ENCODE measurements at regions not wholly inside any gene's neighbourhood (a gene's known extent, or its start where the extent isn't known, plus 50 kb on each side); places are given as distances from the start of the nearest gene placed in this dataset.

DNA sequence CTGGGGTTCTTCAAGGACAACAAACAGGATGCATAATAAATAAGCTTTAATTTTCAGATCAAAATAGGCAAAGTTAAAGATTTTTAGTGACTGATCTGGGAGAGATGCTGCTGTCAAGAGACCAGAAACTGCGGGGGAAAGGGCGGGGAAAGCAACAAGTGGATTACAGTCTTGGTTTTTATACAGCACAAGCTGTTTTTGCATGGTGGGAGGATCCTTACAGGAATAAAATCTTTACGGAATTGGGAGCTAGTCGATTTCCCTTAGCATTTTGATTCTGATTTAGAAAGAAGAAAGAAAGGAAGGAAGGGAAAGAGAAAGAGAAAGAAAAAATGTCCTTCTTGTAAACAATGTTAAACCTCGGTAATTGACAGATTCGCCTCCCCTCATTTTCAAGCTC is 242.3 kb upstream of the SP8 start:
- H2BK20ac ChIP-seq (ENCODE audit: low read depth, low read length) = no peak overlapping the region
- H3K4me1 ChIP-seq (ENCODE audit: control insufficient read depth, insufficient read depth, low read length) = no peaks in the 10 kb centered on the region
- H3K27me3 ChIP-seq (ENCODE audit: control insufficient read depth, insufficient read depth, low read length) = no peaks in the 10 kb centered on the region
- no peak overlapping the region for H3K27ac ChIP-seq (ENCODE audit: insufficient read depth, low read length)
- no peak overlapping the region for H3K23ac ChIP-seq (ENCODE audit: low read depth, low read length)
- no peaks in the 10 kb centered on the region for H3K9me1 ChIP-seq (ENCODE audit: insufficient read depth, low read length)
- no TSS peak for BruUV-seq (replicated peaks)
- TF ChIP-seq RAD21 (IDR thresholded peaks at IDR 0.05; ENCODE audit: low read length) (no peak), CEBPB (IDR thresholded peaks at IDR 0.05; ENCODE audit: low read depth, low read length) (no peak), MXI1 (IDR thresholded peaks at IDR 0.05; ENCODE audit: borderline replicate concordance, low read depth, low read length) (no peak), MAFK (IDR thresholded peaks at IDR 0.05; ENCODE audit: low read depth, low read length) (no peak)
- no peak overlapping the region for H3K56ac ChIP-seq (ENCODE audit: extremely low read depth, insufficient read depth, low read length)
- H2BK15ac ChIP-seq (ENCODE audit: low read depth, low read length) = no peak overlapping the region
- no peak overlapping the region for H3K18ac ChIP-seq (ENCODE audit: low read depth, low read length)
- no peak for DNase-seq
- in situ Hi-C loops (cut with MboI; ENCODE audit: low sequenced_read_pairs) (no loop called here), intact Hi-C loops (cut with micrococcal nuclease) (no loop called here), dilution Hi-C loops (cut with HindIII; ENCODE audit: low sequenced_read_pairs, unreplicated experiment) (no loop called here)
- no peaks in the 10 kb centered on the region for H4K20me1 ChIP-seq (ENCODE audit: insufficient read depth, low read length)
- ChIA-PET CTCF (no interaction called here), POLR2A (ENCODE audit: unreplicated experiment) (no interaction called here)
- no peak overlapping the region for H2BK5ac ChIP-seq (ENCODE audit: low read depth, low read length, poor library complexity, severe bottlenecking)
- no peak overlapping the region for H3K4me2 ChIP-seq (ENCODE audit: low read depth, low read length)
- no peak overlapping the region for H2BK120ac ChIP-seq (ENCODE audit: low read depth, low read length)
- H3K4me3 ChIP-seq (ENCODE audit: insufficient read depth, low read depth, low read length) = no peak overlapping the region
- H4K8ac ChIP-seq (ENCODE audit: low read depth in 2 of 2, low read length in 2 of 2) = no peak overlapping the region
- no peak overlapping the region for H3K4ac ChIP-seq (ENCODE audit: low read depth, low read length)
- peaks cover 16% of the 10 kb centered on the region for H3K9me3 ChIP-seq (ENCODE audit: control insufficient read depth, insufficient read depth, low read length)
- ATAC-seq (ENCODE audit: low read depth) = no peak
- H2AK9ac ChIP-seq (replicated peaks; ENCODE audit: low read depth, low read length, poor library complexity) = no peak overlapping the region
- no peaks in the 10 kb centered on the region for H3K36me3 ChIP-seq (ENCODE audit: control insufficient read depth, insufficient read depth, low read length)
- H4K5ac ChIP-seq (ENCODE audit: low read depth, low read length) = no peak overlapping the region
- H3K79me1 ChIP-seq (ENCODE audit: low read depth in 1 of 2, low read length in 2 of 2) = no peaks in the 10 kb centered on the region
- H2AK5ac ChIP-seq (ENCODE audit: low read depth, low read length) = no peak overlapping the region
- no peak overlapping the region for H4K91ac ChIP-seq (ENCODE audit: insufficient read depth, low read depth, low read length)
- no peak overlapping the region for H3K9ac ChIP-seq (ENCODE audit: low read depth, low read length)
- H3K14ac ChIP-seq (replicated peaks; ENCODE audit: low read depth, low read length) = no peak overlapping the region
- no peak overlapping the region for H2AFZ ChIP-seq (replicated peaks; ENCODE audit: low read length, poor library complexity)
- WGBS, 2 experiments (ENCODE audit: extremely low coverage in 2 of 2, insufficient read length in 1 of 2) = 100% methylated on average over 1 of the region's 6 CpGs; no CpG with 5 or more reads in 1 of the 2 experiments
